ENCODE measurements at regions not wholly inside any gene's neighbourhood (a gene's known extent, or its start where the extent isn't known, plus 50 kb on each side); places are given as distances from the start of the nearest gene placed in this dataset.
"Not testable (repeated sequence)": the region's sequence is repeated elsewhere in the genome, so short reads cannot be mapped to it uniquely, and the experiment has no call there.

DNA sequence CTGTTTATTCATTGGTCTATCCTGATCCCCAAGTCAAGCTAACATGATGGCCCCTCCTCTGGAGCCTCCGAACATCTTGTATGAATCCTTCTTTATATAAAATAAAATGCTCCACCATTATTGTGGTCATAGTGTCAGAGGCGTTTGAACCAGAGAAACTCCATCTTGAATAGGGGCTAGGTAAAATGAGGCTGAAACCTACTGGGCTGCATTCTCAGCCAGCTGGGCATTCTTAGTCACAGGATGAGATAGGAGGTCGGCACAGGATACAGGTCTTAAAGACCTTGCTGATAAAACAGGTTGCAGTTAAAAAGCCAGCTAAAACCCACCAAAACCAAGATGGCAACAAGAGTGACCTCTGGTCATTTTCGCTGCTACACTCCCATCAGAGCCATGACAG is 905.8 kb upstream of the AUTS2 start:
- DNase-seq: no peak

DNA sequence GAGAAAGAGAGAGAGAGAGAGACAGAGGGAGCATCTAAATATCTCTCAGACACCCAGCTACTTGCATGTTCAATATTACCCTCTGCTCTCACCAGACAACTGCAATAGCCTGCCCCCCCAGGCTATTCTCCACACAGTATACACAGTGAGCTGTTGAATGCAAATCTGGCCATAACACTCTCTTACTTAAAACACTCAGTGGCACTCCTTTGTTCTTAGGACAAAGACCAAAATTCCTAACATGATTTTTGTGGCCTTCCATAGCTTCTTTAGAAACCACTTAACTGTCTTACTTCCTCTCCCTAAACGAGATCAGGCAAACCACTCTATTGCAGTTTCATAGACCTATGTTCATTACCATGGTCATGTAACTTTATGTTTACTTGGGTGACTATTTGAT is 903.6 kb upstream of the AUTS2 start:
- DNase-seq: no peak

DNA sequence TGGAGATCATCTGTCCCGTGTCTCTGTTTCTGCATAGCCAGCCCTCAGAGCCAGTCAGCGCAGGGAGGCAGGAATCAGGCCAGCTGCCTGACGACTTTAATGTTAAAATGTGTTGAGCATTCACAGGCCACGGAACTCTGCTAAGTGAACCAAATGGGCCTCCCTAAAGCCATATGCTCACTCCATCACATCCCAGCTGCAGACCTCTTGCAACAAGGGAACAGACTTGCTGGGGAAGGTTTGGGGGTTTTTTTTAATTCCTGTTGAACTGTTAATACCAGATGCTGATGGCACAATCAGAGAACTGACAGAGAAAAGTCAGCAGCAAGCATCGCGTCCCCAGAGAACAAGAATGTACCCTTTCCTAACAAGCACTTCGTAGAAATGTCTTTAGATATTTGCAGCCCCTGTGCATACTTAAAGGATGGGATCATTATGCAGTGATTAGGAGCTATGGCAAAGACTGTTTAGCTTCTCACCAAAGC is 900.4 kb upstream of the AUTS2 start:
- DNase-seq: no peak

- DNase-seq: no peak
These were observed 899.1 kb upstream of the AUTS2 start for GRCh38 chr7:68699090-68699711.

- no peak for DNase-seq
These were observed 897.9 kb upstream of the AUTS2 start for GRCh38 chr7:68700414-68700813.

- no peak for DNase-seq
These were observed 892.0 kb upstream of the AUTS2 start for GRCh38 chr7:68706291-68706690.

DNA sequence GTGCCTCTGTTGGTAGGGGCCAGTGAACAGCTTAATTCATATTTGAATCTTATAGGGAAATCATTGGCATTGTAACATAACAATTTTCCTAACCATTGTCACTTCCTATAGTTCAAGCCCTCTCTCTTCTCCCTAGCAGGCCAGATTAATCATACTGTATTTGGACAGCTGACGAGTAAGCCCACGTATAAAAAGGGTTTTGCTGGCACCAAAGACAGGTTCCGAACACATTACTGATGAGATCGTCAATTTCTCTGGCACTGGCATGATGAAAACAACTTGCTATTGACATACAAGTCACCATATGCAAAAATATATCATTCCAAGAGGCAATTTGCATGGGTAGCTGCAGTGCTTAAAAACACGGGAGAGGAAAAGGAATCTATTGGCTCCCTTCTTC is 891.1 kb upstream of the AUTS2 start:
- no peak for DNase-seq

- DNase-seq: no peak
These were observed 890.3 kb upstream of the AUTS2 start for GRCh38 chr7:68707958-68708357.

DNA sequence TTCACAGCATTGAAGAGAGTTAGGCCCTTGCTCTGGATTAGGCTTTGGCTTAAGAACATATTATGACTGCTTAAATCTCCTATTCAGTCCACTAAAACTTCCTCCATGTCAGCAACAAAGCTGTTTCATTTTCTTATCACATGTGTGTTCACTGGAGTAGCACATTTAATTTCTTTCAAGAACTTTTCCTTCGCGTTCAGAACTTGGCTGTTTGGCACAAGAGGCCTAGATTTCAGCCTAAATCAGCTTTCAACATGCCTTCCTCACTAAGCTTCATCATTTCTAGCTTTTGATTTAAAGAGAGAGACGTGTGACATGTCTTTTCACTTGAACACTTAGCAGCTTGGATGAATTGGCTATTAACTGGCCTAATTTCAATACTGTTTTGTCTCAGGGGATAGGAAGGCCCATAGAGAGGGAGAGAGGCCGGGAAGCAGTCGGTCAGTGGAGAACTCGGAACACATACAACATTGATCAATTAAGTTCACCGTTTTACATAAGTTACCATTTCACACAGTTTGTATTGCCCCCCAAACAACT is 885.2 kb upstream of the AUTS2 start:
- no peak for DNase-seq

DNA sequence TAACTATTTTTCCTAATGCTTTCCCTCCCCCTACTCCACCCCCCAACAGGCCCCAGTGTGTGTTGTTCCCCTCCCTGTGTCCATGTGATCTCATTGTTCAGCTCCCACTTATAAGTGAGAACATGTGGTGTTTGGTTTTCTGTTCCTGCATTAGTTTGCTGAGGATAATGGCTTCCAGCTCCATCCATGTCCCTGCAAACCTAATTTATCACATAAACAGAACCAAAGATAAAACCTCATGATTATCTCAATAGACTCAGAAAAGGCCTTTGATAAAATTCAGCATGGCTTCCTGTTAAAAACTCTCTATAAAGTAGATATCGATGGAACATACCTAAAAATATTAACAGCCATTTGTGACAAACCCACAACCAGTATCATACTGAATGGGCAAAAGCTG is 884.1 kb upstream of the AUTS2 start:
- DNase-seq: not testable (repeated sequence)

GRCh38 chr7:68715907-68716306 is 882.4 kb upstream of the AUTS2 start:
- DNase-seq: no peak

GRCh38 chr7:68717176-68717575 is 881.1 kb upstream of the AUTS2 start:
- no peak for DNase-seq

DNA sequence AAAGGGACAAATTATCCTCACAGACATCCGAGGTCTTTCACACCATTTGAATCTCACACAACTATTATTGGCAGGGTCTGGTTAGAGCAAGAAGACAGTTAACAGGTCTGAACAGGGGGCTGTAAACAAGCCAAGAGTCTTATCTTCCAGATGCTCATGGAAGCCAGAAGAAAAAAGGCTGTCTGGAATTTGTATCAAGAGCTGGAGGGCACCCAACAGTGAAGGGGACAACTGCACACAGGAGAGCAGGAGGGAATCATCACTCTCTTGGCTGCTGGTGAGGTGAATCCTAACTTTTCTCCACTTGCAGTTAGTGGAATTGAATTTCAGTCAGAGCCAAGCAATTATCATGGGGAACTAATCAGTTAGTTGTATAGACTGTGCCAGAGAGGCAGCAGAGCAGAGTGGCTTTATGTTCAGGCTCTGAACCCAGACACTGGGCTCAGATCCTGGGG is 880.2 kb upstream of the AUTS2 start:
- no peak for DNase-seq

DNA sequence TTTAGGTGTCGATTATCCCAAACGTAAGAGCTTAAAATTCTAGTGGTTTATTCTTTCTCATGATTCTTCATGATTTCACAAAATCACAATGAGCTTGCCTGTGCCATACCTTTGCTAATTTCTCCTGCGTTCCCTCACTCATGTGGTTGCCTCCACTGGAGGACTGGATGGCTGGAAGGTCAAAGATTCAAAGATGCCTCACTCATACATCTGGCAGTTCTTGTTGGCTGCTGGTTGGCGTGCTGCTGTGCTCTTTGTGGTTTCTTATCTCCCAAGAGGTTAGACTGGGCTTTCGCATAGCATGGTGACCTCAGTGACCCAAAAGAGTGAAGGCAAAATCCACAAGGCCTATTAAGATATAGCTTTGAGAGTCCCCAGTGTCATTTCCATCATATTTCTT is 877.6 kb upstream of the AUTS2 start:
- no peak for DNase-seq

DNA sequence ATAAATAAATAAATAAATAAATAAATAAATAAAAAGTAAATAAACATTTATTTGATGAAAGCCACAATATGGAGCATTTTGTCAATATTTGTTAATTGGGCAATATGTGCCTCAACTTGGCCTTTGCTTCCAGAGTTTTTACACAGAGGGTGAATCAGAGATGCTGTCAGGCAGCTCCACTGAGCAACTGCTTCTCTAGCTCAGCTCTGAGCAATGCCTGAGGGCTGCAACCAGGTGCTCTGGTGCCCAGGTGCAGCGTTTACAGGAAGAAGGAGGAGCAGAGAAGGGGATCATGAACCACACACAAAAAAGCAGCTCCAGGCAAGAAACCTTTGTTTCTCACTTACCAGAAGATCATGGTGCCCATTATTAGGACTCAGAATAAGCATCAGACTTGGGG is 876.2 kb upstream of the AUTS2 start:
- no peak for DNase-seq

DNA sequence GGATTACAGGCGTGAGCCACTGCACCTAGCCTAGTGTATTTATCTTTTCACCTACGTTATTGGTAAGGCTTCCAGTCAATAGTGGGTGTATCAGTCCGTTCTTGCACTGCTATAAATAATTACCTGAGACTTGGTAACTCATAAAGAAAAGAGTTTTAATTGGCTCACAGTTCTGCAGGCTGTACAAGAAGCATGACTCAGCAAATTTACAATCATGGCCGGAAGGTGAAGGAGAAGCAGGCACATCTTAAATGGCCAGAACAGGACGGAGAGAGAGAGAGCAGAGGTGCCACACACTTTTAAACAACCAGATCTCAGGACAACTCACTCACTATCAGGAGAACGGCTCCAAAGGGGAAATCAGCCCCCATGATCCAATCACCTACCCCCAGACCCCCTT is 873.3 kb upstream of the AUTS2 start:
- no peak for DNase-seq

GRCh38 chr7:68725843-68726785 is 872.2 kb upstream of the AUTS2 start:
- DNase-seq: no peak

GRCh38 chr7:68728720-68729119 is 869.6 kb upstream of the AUTS2 start:
- not testable (repeated sequence) for DNase-seq

- DNase-seq: no peak
These were observed 868.9 kb upstream of the AUTS2 start for GRCh38 chr7:68729371-68729770.

DNA sequence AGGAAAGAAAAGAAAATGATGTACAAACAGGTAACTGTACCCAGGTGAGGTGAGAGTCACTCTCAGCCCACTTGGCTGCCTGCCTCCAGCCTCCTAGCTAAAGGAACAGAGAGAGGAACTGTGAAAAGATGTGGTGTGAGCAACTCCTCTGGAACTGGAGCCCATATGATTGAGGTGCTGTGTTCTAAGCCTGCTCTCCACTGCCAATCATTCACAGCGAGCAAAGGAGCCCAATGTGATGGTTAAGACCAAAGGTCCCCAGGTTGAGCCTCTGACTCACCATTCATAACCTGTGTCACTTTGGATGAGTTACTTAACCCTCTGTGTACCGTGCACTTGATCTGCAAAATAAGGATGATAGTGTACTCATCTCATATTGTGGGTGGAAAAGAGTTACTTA is 868.1 kb upstream of the AUTS2 start:
- no peak for DNase-seq

DNA sequence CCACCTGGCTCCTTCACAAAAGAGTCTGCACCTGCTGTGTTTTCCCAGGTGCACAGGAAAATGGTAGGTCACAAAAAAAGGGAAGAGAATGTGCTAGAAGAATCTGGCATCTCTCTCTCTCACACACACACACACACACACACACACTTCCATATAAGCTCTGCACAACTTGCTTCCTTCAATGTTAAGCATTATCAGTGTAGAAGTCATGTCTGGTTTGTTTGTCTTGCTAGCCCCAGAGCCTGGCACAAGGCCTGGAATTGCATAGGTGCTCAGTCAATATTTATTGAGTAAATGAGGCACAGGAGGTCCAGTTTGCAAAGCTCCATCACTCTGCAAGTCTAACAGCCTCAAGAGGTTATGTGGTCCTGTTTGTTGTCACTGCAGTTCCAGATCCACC is 867.3 kb upstream of the AUTS2 start:
- no peak for DNase-seq

DNA sequence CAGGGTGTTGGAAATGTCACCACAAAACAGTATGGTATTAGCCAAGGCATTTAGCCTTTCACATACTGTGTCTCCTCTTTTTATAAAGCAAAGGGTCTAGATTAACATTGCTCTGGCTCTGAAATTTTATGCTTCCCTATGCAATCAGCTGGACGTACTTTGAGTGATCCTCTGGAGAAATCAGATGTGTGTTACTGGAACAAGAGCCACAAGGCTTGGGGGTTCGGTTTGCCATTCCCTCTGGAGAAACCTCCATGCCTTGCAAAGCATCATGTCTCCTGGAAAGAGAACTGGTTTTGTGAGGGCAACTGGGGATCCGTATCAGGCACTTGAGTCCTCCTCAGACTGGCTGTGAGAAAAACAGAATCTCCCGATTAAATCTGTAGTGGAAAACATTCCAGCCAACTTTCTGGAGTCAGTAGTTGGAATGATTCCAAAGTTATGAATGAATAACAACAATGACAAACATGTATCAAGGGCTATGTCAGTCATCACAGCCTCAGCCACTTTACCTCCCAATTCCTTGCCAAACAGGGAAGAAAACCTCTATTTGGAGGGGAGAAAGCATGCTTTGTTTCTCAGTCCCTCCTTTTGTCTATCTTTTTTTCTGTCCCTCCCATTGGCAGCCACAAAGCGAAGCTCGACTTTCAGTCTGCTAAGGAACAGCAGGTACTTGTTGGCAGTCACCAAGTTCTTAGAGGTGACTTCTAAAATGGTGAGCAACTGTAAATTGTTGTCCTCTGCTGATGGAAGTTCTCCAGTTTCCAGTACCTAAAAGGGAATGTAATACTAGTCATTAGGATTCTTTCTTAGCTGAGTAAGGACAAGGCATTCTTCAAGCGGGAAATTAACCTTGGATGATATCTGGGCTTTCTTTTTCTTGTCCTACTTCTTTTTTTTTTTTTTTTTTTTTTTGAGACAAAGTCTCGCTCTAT is 864.8 kb upstream of the AUTS2 start:
- DNase-seq: no peak

DNA sequence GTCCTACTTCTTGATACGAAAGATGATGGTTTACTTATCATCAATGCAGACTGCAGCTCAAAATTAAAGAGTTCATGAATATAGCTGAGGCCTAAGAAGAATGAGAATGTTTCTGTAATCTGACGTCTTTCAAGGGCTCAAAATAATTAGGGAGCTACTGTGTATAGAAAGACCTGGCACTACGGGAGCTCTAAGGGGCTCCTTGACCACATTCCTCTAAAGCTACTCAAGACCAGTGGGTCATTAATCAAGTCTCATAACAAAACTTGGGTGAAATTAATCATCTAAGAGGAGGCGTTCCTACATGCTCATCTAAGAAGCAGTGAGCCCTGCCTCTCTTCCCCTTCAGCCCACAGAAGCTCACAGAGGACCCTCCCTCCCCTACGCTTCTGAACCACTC is 863.8 kb upstream of the AUTS2 start:
- DNase-seq: no peak

All from activated CD4-positive, alpha-beta T cell treated with anti-CD3 and anti-CD28 coated beads, Interleukin-2, amount 50 U/mL, for 16 hours (primary cell).